Body of pancreas (tissue), 4 donors: ENCODE measurements at regions not wholly inside any gene's neighbourhood (a gene's known extent, or its start where the extent isn't known, plus 50 kb on each side); places are given as distances from the start of the nearest gene placed in this dataset.
"Not testable (repeated sequence)": the region's sequence is repeated elsewhere in the genome, so short reads cannot be mapped to it uniquely, and the experiment has no call there.

ENCODE experiments used
- POLR2A ChIP-seq, 3 donors: fragments of 450-650 bp; IDR thresholded peaks; one replicate each; pipeline ENCODE4 v1.6.1; 2016; ENCODE audit warnings: antibody characterized with exemption in 3 of 3, mild to moderate bottlenecking in 2 of 3
- TF ChIP-seq, protein P1 (sequence below), 7 experiments: fragments of 450-650 bp in 4 of 7; fragments of 200-600 bp in 3 of 7; sonication (generic) in 3 of 7; IDR thresholded peaks; one replicate each; pipeline ENCODE4 v1.5.1; 2016 to 2019; ENCODE audit warnings: antibody characterized with exemption in 7 of 7

DNA sequence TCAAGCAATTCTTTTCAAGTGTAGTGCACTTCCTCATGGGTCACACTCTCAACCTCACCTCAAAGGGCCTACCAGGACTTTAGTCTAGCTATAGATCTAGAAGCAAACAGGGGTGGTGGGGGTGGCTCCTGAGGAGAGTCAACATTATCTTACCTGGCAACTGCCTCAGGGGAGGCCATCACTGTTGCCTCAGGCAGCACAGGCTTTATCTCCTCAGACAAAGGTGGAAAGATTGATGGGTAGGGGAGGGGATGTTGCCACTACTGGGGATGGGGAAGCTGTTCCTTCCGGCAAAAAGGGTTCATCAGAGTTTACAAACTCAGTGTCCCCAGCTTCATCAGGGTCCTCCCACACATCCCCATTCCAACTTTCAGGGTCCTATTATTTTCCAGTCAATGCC, 87.4 kb upstream of the CYRIA start:
- TF ChIP-seq, protein P1, sequence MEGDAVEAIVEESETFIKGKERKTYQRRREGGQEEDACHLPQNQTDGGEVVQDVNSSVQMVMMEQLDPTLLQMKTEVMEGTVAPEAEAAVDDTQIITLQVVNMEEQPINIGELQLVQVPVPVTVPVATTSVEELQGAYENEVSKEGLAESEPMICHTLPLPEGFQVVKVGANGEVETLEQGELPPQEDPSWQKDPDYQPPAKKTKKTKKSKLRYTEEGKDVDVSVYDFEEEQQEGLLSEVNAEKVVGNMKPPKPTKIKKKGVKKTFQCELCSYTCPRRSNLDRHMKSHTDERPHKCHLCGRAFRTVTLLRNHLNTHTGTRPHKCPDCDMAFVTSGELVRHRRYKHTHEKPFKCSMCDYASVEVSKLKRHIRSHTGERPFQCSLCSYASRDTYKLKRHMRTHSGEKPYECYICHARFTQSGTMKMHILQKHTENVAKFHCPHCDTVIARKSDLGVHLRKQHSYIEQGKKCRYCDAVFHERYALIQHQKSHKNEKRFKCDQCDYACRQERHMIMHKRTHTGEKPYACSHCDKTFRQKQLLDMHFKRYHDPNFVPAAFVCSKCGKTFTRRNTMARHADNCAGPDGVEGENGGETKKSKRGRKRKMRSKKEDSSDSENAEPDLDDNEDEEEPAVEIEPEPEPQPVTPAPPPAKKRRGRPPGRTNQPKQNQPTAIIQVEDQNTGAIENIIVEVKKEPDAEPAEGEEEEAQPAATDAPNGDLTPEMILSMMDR (IDR thresholded peaks at IDR 0.05) = not testable (repeated sequence)
- not testable (repeated sequence) for TF ChIP-seq POLR2A (IDR thresholded peaks at IDR 0.05)
